Inflammatory macrophage treated with lipopolysaccharide for 1 hour (primary cell): ENCODE measurements at regions not wholly inside any gene's neighbourhood (a gene's known extent, or its start where the extent isn't known, plus 50 kb on each side); places are given as distances from the start of the nearest gene placed in this dataset.
"Not testable (repeated sequence)": the region's sequence is repeated elsewhere in the genome, so short reads cannot be mapped to it uniquely, and the experiment has no call there.

Experiments used
- DNase-seq, 2 donors: peaks; one replicate each; pipeline ENCODE4 v3.0.0-alpha.2; 2020 to 2022

DNA sequence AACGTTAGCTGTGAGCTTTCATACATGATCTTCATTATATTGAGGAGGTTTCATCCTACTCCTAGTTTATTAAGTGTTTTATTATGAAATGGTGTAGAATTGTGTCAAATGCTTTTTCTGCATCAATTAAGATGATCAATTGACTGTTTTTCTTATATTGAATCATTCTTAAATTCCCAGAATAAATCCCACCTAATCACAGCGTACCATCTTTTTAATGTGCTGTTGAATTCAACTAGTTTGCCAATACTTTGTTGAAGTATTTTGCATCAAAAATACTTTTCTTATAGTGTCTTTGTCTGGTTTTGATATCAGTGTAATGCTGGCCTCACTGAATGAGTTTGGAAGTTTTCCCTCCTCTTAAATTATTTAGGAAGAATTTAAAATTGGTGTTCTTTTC, 138.6 kb upstream of the SGCG start:
- DNase-seq, result no peak

DNA sequence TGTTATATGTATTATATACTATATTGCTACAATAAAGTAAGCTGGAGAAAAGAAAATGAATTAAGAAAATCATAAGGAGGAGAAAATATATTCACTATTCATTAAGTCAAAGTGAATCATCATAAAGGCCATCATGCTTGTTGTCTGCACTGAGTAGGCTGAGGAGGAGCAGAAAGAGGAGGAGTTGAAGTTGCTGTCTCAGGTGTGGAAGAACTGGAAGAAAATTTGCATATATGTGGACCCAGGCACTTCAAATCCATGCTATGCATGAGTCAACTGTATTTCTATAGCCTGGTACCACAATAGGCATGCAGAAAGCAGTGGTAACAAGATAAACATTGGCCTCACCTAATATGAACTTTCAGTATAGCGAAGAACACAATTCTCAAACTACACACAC, 135.9 kb upstream of the SGCG start:
- DNase-seq, result no peak

DNA sequence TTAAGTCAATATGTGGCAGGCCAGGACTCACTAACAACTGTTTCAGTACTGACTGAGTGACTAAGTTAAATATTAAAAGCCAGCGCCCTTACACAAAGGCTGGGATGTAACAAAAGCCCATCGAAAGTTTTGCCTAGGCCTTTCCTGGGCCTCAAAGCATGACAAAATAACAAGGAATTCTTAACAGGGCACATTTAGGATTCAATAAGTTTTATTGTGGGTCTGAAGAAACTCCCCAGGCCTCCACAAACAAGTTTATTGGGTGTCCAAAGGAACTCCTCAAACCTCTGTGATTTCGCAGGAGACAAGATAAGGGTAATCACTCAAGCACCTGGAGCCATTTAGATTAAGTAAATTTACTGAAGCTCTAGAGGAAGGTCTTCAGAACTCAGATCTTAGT, 130.7 kb upstream of the SGCG start:
- no peak for DNase-seq

DNA sequence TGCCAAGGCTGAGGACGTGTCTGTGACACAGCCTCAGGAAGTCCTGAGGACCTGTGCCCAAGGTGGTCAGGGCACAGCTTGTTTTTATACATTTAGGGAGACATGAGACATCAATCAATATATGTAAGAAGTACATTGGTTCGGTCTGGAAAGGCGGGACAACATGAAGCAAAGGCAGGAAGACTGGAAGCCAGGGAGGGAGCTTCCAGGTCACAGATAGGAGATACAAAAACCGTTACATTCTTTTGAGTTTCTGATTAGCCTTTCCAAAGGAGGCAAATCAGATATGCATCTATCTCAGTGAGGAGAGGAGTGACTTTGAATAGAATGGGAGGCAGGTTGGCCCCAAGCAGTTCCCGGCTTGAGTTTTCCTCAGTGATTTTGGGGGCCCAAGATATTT, 127.1 kb upstream of the SGCG start:
- not testable (repeated sequence) for DNase-seq

DNA sequence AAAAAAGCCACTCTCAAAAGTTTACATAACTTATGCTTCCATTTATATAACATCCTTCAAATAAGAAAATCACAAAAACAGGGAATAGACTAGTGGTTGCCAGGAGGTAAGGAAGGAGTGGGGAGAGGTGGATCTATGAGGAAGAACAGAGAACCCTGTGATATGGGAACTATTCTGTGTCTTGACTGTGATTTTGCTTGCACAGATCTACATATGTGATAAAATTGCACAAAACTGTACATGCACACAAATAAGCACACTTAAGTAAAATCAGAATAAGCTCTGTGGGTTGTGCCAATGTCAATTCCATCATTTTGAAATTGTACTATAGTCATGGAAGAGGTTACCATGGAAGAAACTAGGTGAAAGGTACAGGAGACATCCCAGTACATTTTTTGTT, 121.6 kb upstream of the SGCG start:
- no peak for DNase-seq

DNA sequence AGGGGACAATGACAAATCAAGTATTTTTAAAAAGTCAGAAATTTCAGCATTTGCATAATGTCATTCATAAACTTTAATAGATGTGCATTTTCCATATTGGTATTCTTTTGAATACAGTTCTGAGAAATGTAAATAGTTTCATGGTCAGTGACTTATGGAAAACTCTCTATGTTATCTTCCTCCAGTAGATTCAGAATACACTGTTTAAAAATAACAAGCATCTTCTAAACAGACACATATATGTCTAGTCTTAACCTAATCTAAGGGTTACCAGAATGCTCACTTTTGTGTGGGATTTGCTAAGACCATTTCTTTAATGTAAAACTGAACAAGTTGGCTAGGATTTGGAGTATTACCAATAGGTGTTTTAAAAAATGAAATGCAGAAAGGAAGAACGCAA, 119.8 kb upstream of the SGCG start:
- no peak for DNase-seq

DNA sequence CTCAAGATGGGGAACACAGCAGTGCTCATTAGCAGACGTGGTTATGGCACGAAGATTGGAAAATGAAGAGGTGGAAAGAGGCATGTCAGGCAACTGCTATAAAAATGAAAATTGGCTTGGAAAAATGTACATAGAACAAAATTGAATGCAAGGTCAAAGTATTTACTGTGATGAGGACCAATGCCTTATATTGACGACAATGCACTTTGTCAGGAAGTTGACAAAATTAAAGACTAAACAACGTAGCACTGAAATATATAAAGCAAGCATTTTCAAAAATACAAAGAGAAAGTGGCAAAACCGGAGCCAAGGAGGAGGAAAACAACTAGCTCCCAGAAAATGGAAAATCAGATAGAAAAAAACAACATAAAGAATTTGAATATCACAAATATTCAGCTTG, 113.7 kb upstream of the SGCG start:
- no peak for DNase-seq

DNA sequence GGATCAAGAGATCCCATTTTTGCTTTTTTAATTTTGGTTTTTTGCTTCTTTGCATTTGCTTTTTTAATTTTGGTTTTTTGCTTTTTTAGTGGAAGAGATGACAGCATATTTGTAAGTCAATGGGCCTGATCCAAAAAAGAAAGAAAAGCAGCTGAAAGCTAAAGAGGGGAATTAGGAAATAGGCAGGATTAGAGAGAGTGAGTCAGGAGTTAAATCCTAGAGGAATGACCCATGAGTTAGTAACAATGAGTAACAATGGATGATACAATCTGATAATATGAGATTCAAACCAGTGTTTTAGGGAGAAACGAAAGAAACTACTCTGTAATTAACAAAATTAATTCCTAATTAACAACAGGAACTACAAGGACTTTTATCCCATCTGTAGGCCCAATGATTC, 111.2 kb upstream of the SGCG start:
- no peak for DNase-seq

DNA sequence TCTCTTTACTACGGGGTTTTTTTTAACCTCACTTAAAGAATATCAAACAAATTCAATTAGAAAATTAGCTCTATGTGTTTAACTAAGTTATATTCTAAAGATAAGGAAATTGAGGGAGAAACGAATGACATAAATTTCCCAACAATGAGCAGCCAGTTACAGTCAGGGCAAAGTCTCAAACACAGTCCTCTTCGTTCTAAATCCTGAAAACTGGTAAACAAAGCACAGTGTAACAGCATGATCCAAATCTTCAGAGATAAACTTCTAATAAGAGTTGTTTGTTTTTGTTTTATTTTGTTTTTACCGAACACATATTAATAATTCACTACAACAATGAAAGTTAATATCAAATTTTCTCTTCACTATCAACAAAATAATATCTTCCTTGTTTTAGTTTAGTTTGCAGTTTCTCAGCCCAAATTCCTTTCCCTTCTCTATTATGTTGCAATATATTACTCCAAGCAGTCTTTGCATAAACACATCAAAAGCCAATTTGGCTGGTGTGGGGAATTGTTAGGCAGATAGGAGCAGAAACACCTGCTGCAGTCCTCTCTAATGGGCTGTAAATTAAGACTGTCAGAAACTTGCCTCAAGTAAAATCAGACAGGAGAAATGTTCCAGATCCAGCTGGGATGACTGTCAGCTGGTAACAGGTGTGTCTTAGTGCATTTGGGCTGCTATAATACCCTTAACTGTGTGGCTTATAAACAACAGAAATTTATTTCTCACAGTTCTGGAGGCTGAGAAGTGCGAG, 106.5 kb upstream of the SGCG start:
- DNase-seq, result no peak

DNA sequence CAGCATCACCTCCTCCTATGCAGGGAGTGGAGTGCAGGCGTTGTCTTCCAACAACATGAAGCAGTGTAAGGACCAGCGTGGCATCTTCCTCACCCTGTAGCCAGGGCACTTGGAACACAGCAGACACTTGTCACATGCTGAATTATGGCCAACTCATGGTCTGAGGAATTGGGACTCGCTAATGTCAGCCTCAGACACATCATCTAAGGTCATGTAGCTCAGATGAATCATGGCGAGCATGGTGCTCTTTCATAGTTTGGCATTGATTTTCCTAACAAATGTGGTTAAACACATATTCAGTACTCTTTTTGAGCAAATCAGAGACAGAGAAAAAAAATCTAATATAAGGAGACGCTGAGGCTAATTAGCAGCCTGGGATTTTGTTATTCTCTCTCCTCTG, 99.6 kb upstream of the SGCG start:
- DNase-seq, result no peak

DNA sequence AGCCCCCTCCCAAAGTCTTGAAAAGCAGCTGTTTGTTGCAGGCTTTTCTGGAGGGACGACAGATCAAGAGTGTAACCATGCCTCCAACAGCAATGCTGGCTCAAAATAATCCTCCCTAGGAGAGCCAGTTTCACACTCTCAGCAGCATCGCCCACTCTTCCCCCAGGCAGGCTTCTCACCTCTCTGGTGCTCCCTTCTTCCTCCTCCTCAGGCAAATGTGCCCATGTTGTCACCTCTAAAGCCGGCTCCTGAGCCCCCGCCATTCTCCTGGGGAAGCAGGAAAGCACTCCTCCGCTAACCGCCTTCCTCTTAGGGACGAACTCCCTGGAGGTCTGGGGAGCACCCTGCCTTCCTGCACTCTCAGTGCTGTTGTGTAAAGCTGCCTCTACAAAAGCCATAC, 98.9 kb upstream of the SGCG start:
- DNase-seq, result no peak

DNA sequence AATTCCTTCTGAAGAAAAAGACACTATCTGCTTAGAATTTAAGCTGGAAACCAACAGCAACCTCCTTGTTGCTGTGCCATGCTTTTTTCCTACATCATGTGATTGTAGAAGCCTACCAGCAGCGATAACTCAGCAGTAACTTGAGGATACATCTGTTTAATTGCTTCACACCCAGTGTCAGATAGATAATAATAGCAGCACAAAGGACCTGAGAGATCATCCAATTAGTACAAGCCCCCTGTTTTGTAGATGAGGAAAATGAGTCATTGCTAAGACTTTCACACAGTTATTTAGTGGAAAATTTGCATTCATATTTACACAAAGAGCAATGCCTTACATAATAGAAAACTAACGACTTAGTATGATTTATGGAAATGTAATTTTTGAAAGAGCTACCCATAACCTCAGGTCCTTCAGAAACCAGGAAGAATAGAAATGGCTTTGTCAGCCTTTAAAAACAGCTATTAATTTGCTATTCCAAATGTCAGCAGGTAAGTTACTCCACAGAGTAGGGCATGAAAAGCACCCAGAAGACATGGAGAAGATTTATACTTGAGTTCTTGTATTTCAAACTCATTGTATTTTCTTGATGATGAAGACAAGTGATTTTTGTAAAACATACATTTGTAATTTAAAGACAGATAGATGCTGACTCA, 93.7 kb upstream of the SGCG start:
- DNase-seq, result no peak

DNA sequence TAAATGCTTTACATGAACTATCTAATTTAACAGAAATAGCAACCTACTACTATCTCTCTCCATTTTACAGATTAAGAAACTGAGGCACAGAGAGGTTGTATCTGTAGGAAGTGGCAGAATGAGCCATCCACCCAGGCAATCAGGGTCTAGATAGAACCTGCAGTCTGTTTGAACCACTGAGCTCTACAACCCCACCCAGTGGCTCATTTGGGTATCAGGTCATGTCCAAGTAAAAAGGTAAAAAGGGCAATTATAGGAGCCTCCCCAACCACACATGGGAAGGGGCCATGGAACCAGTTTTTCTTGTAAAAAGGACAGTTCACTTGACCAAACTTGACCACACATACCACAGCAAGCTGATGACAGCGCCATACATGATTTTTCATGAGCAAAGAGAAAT, 92.9 kb upstream of the SGCG start:
- DNase-seq, result peak in 1 of 2 donors; percentile 12

DNA sequence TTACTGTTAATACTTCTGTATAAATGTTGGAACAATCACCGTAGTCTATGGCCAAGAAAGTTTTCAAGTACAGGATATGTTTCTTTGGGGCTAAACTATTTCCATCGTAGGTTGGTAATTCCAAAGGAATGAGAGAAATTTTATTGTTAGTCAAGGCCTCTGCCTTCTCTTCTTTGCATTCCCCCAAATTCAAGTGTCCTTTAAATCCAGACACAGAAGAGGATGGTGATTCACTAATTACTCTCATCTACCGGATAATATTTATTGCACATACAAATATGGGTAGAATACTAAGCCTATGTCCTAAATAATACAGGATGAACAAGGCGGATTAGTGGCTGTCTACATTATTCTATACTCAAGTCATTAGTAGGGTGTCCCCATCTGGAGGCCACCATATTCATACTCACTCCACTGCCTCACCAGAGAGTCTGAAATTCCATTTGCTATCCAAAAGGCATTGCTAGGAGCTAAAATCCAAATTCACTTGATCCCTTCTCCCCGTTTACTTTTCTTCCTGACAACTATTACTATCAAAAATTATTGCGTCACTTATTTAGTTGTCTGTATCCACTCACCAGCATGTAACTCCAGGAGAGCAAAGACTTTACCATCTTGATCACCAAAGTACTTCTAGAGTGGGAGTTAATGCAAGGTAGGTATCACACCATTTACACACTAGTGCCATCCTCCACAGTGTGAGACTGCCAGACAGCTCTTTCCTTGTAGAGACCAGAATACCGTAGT, 82.4 kb upstream of the SGCG start:
- DNase-seq, result no peak

DNA sequence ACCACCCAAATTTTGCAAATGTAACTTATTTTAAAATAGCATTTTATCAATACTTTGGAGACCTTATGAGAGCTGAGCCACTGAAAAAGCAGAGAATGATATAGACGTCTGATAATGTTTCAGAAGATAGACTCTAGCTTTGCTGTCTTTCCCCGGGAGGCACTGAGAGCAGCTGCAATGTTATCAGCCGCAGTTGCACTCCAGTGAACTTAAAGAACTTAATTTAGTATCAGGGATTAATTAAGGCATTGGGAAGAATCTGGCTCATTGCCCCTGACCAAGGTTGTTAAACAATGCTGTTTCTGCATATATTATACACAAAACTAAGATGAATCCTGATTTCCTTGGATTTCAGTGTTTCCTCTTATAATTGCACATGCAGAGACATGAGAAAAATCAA, 75.7 kb upstream of the SGCG start:
- DNase-seq, result no peak

DNA sequence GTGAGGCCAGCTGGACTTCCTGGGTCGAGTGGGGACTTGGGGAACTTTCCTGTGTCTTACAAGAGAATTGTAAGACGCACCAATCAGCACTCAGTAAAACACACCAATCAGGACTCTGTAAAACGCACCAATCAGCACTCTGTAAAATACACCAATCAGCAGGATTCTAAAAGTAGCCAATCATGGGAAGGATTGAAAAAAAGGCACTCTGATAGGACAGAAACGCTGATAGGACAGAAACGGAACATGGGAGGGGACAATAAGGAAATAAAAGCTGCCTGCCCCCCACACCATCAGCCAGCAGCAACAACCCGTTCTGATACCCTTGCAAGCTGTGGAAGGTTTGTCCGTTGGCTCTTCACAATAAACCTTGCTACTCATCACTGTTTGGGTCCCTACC, 73.1 kb upstream of the SGCG start:
- DNase-seq, result no peak

DNA sequence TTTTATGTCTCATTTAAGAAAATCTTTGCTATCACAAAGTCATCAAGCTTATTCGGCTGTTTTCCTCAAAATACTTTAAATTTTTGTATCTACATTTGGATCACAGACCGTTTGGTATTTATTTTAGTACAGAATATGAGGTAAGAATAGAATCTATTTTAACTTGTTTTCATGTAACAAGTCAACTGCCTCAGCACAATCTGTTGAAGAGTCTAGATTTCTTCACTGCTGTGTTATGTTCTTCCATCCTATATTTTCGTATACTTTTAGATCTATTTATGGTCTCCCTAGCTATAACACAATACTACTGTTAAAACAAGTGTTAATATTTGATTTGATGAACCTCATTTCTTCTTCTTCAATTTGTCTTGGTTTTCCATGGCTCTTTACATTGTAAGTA, 61.6 kb upstream of the SGCG start:
- no peak for DNase-seq

DNA sequence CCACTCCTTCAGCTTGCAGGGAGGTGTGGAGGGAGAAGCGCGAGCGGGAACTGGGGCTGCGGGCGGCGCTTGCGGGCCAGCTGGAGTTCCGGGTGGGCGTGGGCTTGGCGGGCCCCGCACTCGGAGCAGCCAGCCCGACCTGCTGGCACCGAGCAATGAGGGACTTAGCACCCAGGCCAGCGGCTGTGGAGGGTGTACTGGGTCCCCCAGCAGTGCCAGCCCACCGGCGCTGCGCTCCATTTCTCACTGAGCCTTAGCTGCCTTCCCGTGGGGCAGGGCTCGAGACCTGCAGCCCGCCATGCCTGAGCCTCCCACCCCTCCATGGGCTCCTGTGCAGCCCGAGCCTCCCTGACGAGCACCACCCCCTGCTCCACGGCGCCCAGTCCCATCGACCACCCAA, 53.2 kb upstream of the SGCG start:
- not testable (repeated sequence) for DNase-seq

DNA sequence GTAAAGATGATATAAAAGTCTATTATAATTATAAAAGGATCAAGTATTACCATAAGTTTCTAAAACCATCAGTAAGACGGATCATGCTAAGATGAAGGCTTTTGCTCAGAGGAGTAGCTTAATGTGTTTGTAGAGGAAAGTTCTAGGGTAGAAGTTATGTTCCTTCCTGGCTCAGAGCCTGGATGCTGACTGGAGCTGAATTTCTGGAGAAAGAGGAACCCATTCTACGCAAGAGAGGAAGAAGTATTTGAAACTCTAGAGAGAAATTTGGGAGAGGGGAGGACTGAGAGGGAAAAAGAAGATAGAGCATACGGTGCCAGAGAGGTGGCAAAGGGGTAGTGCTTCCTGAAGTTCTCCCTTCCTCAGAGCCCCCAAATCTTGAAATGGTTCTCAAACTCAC, 51.4 kb upstream of the SGCG start:
- peak; percentile 7 to 37 for DNase-seq
